Neuron (in vitro differentiated cells): ENCODE measurements at regions not wholly inside any gene's neighbourhood (a gene's known extent, or its start where the extent isn't known, plus 50 kb on each side); places are given as distances from the start of the nearest gene placed in this dataset.

Source experiments
- H2AFZ ChIP-seq: one replicate; pipeline ENCODE4 v1.6.1; 2013; ENCODE audit warnings: low read depth, mild to moderate bottlenecking, inconsistent platforms, low read length, moderate library complexity
- H3K27me3 ChIP-seq: one replicate; pipeline ENCODE4 v1.6.1; 2013; ENCODE audit warnings: low read length; ENCODE audit not compliant: insufficient read depth
- H3K36me3 ChIP-seq: one replicate; pipeline ENCODE4 v1.6.1; 2013; ENCODE audit warnings: low read length; ENCODE audit not compliant: insufficient read depth
- H3K4me1 ChIP-seq: one replicate; pipeline ENCODE4 v1.6.1; 2013; ENCODE audit warnings: low read length; ENCODE audit not compliant: insufficient read depth
- H3K4me3 ChIP-seq: 2 replicates; pipeline ENCODE4 v1.5.1; 2013; ENCODE audit warnings: mild to moderate bottlenecking, low read length, moderate library complexity
- H3K9me3 ChIP-seq: one replicate; pipeline ENCODE4 v1.6.1; 2013; ENCODE audit warnings: low read length

DNA sequence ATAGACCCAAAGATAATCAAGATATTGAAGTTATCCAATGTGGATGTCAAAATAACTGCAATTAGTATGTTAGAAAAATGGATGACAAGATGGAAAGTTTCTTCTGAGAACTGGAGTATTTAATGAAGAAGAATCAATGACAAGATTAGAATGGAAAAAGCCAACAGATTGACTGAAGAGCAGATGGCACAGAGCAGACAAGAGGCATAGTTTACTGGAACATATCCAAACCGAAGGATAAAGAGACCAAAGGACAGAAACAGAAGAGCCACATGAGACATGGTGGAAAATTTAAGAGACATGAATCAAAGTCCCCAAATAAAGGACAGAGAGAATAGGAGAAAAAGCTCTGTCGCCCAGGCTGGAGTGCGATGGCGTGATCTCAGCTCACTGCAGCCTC, 89.6 kb upstream of the RXFP2 start:
- H3K4me3 ChIP-seq: no peak overlapping the region
- H2AFZ ChIP-seq: no peak overlapping the region
- H3K27me3 ChIP-seq: no peaks in the 10 kb centered on the region
- no peaks in the 10 kb centered on the region for H3K36me3 ChIP-seq
- no peaks in the 10 kb centered on the region for H3K9me3 ChIP-seq
- H3K4me1 ChIP-seq: no peaks in the 10 kb centered on the region

DNA sequence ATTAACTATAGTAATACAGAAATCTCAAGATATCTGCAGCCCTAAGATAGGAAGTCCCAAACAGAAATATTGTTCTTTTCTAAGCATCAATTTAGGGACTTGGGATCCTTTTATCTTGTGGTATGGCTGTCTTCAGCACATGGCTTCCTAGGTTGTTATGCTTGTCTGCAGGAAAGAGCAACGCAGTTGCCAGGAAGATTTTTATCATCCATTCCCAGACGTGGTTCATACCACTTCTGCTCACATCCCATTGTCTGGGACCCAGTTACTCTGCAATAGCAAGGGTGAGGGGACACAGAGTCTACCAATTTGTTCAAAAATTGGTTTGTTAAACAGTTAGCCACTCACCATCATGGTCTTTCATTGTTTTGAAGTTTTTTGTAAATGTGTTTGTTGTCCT, 85.6 kb upstream of the RXFP2 start:
- Histone ChIP-seq H3K9me3 (no peaks in the 10 kb centered on the region), H3K4me1 (no peaks in the 10 kb centered on the region), H3K36me3 (no peaks in the 10 kb centered on the region), H3K4me3 (no peak overlapping the region), H3K27me3 (no peaks in the 10 kb centered on the region), H2AFZ (no peak overlapping the region)

DNA sequence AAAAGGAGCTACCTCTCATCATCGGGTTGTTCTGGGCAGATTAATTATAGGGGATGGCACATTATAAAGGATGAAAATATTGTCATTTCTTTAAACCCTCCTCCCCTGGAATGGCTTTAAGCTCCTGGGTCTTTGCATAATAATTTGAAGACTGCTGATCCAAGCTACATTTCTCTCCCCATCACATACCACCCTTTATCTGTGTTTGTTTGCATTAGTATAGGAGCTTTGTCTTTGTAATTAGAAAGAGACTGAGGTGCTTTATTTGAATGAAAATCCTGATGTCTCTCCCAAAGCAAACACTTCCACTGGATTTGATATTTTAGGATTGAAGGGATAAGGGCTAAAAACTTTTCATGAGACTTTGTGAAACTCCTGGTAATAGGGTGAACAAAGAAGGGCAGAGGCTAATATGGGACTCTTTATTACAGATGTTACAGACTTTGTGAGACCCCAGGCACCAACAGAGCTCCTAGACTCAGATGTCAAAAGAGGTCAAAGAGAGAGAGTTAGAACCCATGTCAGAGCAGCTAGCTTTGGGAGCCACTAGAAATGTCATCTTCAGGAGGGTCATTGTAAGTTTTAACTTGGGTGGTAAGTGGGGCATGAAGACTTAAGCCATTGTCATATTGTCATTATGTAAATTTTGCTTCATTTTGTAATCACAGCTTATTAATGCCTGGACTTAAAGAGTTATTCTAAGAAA, 75.3 kb upstream of the RXFP2 start:
- Histone ChIP-seq H3K27me3 (no peaks in the 10 kb centered on the region), H3K4me3 (no peak overlapping the region), H3K36me3 (no peaks in the 10 kb centered on the region), H3K9me3 (no peaks in the 10 kb centered on the region), H3K4me1 (no peaks in the 10 kb centered on the region), H2AFZ (no peak overlapping the region)

DNA sequence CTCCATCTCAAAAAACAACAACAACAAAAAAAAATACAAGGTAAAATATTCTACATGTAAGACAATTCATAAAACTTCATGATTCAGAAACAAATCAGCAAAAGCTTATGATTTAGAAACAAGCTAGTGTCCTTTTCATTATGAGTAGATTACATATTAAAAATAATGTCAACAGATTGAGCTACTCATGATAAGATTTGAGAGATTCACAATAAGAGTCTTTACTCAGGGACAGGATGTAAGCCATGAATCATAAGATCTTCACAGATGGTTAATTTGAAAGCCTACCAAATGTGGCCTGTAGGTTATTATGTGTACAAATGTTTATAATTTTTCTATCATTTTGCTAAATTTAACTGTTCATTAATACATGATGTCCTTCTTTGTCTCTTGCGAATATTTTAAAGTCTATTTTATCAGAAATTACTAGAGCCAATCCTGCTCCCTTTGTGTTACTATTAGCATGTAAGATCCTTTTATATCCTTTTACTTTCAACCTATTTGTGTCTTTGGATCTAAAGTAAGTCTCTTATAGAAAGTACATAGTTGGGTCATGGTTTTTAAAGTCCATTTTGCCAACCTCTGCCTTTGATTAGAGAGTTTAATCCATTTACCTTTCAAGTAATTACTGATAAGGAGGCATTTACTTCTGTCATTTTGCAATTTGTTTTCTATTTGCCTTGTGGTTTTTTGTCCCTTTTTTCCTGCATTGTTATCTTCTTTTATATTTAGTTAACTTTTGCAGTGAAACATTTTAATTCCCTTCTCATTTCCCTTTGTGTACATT, 68.3 kb upstream of the RXFP2 start:
- H3K4me1 ChIP-seq: no peaks in the 10 kb centered on the region
- H2AFZ ChIP-seq: no peak overlapping the region
- H3K36me3 ChIP-seq: no peaks in the 10 kb centered on the region
- H3K27me3 ChIP-seq: no peaks in the 10 kb centered on the region
- no peaks in the 10 kb centered on the region for H3K9me3 ChIP-seq
- H3K4me3 ChIP-seq: no peak overlapping the region

DNA sequence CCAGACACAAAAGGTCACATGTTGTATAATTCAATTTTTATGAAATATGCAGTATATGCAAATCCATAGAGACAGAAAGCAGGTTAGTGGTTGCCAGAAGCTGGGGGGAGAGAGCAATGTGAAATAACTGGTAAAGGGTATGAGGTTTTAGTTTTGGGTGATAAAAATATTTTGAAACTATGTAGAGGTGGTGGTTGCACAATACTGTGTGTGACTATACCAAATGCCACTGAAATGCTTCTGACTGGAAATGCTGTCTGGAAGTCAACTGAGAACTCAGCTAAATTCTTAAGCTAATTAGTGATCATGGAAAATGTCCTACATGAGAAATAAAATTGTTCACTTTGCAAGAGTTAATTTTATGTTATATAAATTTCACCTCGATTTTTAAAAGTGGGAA, 65.3 kb upstream of the RXFP2 start:
- no peaks in the 10 kb centered on the region for H3K4me1 ChIP-seq
- no peaks in the 10 kb centered on the region for H3K27me3 ChIP-seq
- H3K9me3 ChIP-seq: no peaks in the 10 kb centered on the region
- no peak overlapping the region for H3K4me3 ChIP-seq
- no peaks in the 10 kb centered on the region for H3K36me3 ChIP-seq
- H2AFZ ChIP-seq: no peak overlapping the region

DNA sequence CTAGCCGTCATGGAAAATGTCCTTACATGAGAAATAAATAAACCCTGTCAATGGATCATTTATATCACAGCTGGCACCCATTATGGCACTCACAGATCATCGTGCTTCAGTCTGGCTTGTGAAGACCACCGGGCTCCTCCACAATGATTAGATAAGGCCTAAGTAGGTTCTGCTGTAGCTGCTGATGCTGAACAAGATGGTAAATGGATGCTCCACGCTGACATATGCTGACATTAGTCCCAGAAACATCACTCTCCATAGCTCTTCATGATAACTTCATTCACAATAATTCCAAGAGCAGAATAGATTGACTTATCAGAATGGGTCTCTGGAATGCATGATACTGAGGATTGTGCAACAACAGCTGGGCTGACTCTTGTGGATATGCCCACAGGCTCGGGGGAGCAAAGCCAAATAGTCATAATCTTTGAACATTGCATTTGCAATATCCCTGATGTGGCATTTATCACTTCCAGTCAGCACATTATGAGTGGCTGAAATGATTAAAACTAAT, 63.8 kb upstream of the RXFP2 start:
- Histone ChIP-seq H3K4me3 (no peak overlapping the region), H3K27me3 (no peaks in the 10 kb centered on the region), H2AFZ (no peak overlapping the region), H3K4me1 (no peaks in the 10 kb centered on the region), H3K36me3 (no peaks in the 10 kb centered on the region), H3K9me3 (no peaks in the 10 kb centered on the region)

DNA sequence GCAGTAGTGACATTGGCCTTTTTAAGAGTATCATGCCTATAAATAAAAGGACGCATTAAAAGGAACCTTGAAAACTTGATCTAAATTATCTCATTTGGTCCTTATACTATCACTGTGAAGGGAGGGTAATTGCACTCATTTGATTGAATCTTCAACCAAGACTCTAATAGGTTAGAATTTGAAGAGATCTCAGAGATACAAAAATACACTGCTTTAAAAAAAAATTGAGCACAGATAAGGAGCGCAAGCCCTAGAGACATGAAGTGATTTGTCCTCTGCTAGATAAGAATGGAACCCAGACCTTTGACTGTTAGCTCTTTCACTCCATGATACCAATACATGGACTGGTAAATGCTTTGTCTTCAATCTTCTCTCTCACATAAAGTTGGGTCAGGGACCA, 58.2 kb upstream of the RXFP2 start:
- Histone ChIP-seq H2AFZ (no peak overlapping the region), H3K4me3 (no peak overlapping the region), H3K27me3 (no peaks in the 10 kb centered on the region), H3K9me3 (no peaks in the 10 kb centered on the region), H3K36me3 (no peaks in the 10 kb centered on the region), H3K4me1 (no peaks in the 10 kb centered on the region)

DNA sequence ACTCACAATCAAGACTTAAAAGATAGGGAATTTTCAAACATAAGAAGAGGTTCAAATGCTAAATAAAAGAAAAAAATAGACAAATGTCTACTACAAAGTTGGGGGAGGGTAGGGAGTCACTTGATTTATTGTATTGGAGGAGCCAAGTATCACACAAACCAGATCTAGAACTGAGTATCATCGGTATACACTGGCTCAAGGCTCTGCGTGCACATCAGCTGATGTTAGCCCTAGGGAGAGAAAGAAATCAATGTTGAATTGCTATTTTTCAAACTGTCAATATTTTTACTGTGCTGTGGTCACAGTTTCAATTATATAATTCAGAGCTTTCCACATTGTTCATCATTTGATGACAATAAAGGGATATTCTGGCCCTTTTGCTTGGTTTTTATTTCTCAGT, 54.9 kb upstream of the RXFP2 start:
- no peaks in the 10 kb centered on the region for H3K4me1 ChIP-seq
- H2AFZ ChIP-seq: no peak overlapping the region
- H3K4me3 ChIP-seq: no peak overlapping the region
- H3K27me3 ChIP-seq: no peaks in the 10 kb centered on the region
- H3K9me3 ChIP-seq: no peaks in the 10 kb centered on the region
- H3K36me3 ChIP-seq: no peaks in the 10 kb centered on the region

DNA sequence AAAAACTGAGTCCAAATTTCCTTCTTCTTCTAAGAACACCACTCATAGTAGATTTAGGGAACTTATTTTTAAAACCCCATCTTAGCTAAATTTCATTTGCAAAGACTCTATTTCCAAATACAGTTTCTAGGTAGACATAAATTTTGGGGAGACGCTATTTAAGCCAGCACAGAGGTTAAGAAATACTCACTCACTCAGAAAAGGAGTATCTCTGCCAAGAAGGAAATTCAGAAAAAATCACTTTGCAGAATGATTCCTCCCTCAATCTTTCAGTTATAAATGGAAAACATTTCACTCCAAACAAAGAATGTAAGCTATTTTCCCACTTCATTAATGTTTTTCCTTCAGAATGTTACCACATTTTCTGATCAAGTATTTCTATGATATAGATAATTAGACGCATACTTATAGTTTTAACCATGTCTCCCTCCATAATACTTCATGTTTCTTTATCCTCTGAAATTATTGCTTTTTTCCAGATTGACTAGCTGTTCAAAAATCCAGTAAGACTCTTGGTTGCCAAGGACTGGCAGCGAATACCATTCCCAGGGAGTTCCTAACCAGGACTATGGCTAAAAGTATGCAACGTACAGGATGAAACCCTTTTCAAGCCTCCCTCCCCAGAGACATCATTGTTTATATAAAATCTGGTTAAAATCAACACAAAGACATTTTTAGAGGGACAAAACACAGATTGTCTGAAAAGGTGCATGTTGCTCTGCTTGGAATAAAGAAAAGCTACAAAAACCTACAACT, 52.5 kb upstream of the RXFP2 start:
- Histone ChIP-seq H3K4me1 (no peaks in the 10 kb centered on the region), H3K9me3 (no peaks in the 10 kb centered on the region), H3K4me3 (no peak overlapping the region), H2AFZ (no peak overlapping the region), H3K27me3 (no peaks in the 10 kb centered on the region), H3K36me3 (no peaks in the 10 kb centered on the region)
